HEK293 (cell line): ENCODE measurements at regions not wholly inside any gene's neighbourhood (a gene's known extent, or its start where the extent isn't known, plus 50 kb on each side); places are given as distances from the start of the nearest gene placed in this dataset.

ENCODE experiments used
- KLF1 ChIP-seq: fragments of 450-650 bp; formaldehyde crosslinking; IDR thresholded peaks from 2 replicates; pipeline ENCODE4 v1.5.1; 2016; ENCODE audit warnings: missing biosample characterization, missing genetic modification characterization
- YY1 ChIP-seq: fragments of 450-650 bp; formaldehyde crosslinking; IDR thresholded peaks from 2 replicates; pipeline ENCODE4 v1.5.1; 2018; ENCODE audit warnings: missing biosample characterization, missing genetic modification characterization
- ZBTB1 ChIP-seq: fragments of 450-650 bp; formaldehyde crosslinking; IDR thresholded peaks from 2 replicates; pipeline ENCODE4 v1.5.1; 2016; ENCODE audit warnings: missing biosample characterization, missing genetic modification characterization
- ZNF140 ChIP-seq: fragments of 450-650 bp; formaldehyde crosslinking; IDR thresholded peaks from 2 replicates; pipeline ENCODE4 v1.5.1; 2016; ENCODE audit warnings: missing biosample characterization, missing genetic modification characterization
- ZNF660 ChIP-seq: fragments of 450-650 bp; IDR thresholded peaks from 2 replicates; pipeline ENCODE4 v1.5.1; 2018; ENCODE audit warnings: missing biosample characterization, mild to moderate bottlenecking, missing genetic modification characterization
- ZNF785 ChIP-seq: fragments of 450-650 bp; formaldehyde crosslinking; IDR thresholded peaks from 2 replicates; pipeline ENCODE4 v1.5.1; 2016; ENCODE audit warnings: missing biosample characterization, missing genetic modification characterization
- ZSCAN30 ChIP-seq: fragments of 450-650 bp; IDR thresholded peaks from 2 replicates; pipeline ENCODE4 v1.5.1; 2018; ENCODE audit warnings: missing biosample characterization, mild to moderate bottlenecking, missing genetic modification characterization, moderate library complexity
- TF ChIP-seq, protein P1 (sequence below): fragments of 450-650 bp; formaldehyde crosslinking; IDR thresholded peaks from 2 replicates; pipeline ENCODE4 v1.5.1; 2017; ENCODE audit warnings: missing biosample characterization, missing genetic modification characterization
- TF ChIP-seq, protein P2 (sequence below): fragments of 450-650 bp; formaldehyde crosslinking; IDR thresholded peaks from 2 replicates; pipeline ENCODE4 v1.5.1; 2016; ENCODE audit warnings: missing biosample characterization, missing genetic modification characterization
- TF ChIP-seq, protein P3 (sequence below): fragments of 450-650 bp; formaldehyde crosslinking; IDR thresholded peaks from 2 replicates; pipeline ENCODE4 v1.5.1; 2016; ENCODE audit warnings: missing biosample characterization, missing genetic modification characterization, low read depth
- TF ChIP-seq, protein P4 (sequence below): fragments of 450-650 bp; formaldehyde crosslinking; IDR thresholded peaks from 2 replicates; pipeline ENCODE4 v1.5.1; 2016; ENCODE audit warnings: missing biosample characterization, missing genetic modification characterization

DNA sequence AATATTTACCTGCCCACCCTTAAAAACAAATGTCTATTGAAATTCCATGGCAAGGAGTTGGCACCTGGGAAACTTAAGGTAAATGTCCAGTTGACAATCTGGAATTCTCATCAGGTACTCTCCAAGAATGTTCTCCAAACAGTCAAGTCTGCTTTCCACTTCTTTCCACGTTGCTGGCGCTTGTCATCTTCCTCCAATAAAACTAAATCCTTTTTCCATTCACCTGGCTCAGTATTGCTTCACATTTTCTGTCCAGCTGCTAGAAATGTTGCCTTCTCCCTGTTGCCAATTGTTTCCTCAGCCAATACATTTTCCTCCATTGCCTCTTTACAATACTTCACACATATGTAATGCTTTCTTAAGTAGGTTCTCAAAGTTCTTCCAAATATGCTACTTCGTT lies 1288.1 kb upstream of the MAP3K7 start:
- TF ChIP-seq, protein P1, sequence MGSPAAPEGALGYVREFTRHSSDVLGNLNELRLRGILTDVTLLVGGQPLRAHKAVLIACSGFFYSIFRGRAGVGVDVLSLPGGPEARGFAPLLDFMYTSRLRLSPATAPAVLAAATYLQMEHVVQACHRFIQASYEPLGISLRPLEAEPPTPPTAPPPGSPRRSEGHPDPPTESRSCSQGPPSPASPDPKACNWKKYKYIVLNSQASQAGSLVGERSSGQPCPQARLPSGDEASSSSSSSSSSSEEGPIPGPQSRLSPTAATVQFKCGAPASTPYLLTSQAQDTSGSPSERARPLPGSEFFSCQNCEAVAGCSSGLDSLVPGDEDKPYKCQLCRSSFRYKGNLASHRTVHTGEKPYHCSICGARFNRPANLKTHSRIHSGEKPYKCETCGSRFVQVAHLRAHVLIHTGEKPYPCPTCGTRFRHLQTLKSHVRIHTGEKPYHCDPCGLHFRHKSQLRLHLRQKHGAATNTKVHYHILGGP (tag by site-specific recombination) = no peak
- TF ChIP-seq ZBTB1 (tag by site-specific recombination) (no peak), KLF1 (no peak), ZSCAN30 (tag by site-specific recombination) (no peak), YY1 (tag by site-specific recombination) (no peak), ZNF660 (tag by site-specific recombination) (no peak), ZNF140 (no peak), ZNF785 (no peak)
- TF ChIP-seq, protein P2, sequence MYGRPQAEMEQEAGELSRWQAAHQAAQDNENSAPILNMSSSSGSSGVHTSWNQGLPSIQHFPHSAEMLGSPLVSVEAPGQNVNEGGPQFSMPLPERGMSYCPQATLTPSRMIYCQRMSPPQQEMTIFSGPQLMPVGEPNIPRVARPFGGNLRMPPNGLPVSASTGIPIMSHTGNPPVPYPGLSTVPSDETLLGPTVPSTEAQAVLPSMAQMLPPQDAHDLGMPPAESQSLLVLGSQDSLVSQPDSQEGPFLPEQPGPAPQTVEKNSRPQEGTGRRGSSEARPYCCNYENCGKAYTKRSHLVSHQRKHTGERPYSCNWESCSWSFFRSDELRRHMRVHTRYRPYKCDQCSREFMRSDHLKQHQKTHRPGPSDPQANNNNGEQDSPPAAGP (tag by site-specific recombination) = no peak
- TF ChIP-seq, protein P3, sequence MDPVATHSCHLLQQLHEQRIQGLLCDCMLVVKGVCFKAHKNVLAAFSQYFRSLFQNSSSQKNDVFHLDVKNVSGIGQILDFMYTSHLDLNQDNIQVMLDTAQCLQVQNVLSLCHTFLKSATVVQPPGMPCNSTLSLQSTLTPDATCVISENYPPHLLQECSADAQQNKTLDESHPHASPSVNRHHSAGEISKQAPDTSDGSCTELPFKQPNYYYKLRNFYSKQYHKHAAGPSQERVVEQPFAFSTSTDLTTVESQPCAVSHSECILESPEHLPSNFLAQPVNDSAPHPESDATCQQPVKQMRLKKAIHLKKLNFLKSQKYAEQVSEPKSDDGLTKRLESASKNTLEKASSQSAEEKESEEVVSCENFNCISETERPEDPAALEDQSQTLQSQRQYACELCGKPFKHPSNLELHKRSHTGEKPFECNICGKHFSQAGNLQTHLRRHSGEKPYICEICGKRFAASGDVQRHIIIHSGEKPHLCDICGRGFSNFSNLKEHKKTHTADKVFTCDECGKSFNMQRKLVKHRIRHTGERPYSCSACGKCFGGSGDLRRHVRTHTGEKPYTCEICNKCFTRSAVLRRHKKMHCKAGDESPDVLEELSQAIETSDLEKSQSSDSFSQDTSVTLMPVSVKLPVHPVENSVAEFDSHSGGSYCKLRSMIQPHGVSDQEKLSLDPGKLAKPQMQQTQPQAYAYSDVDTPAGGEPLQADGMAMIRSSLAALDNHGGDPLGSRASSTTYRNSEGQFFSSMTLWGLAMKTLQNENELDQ (tag by site-specific recombination) = no peak
- TF ChIP-seq, protein P4, sequence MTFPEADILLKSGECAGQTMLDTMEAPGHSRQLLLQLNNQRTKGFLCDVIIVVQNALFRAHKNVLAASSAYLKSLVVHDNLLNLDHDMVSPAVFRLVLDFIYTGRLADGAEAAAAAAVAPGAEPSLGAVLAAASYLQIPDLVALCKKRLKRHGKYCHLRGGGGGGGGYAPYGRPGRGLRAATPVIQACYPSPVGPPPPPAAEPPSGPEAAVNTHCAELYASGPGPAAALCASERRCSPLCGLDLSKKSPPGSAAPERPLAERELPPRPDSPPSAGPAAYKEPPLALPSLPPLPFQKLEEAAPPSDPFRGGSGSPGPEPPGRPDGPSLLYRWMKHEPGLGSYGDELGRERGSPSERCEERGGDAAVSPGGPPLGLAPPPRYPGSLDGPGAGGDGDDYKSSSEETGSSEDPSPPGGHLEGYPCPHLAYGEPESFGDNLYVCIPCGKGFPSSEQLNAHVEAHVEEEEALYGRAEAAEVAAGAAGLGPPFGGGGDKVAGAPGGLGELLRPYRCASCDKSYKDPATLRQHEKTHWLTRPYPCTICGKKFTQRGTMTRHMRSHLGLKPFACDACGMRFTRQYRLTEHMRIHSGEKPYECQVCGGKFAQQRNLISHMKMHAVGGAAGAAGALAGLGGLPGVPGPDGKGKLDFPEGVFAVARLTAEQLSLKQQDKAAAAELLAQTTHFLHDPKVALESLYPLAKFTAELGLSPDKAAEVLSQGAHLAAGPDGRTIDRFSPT = no peak
